GM21529 (cell line): ENCODE measurements at regions not wholly inside any gene's neighbourhood (a gene's known extent, or its start where the extent isn't known, plus 50 kb on each side); places are given as distances from the start of the nearest gene placed in this dataset.
"Not testable (repeated sequence)": the region's sequence is repeated elsewhere in the genome, so short reads cannot be mapped to it uniquely, and the experiment has no call there.

Experiments used
- ATAC-seq: cut with Tn5 transposase; IDR thresholded peaks from one replicate; pipeline ENCODE4 v1.9.1; 2021; ENCODE audit not compliant: unreplicated experiment

- ATAC-seq: no peak
Measured at GRCh38 chrX:131219271-131219670, 69.8 kb downstream of the IGSF1 start.

- ATAC-seq: no peak
Measured at GRCh38 chrX:131217989-131218388, 71.1 kb downstream of the IGSF1 start.

- peak; percentile 67 for ATAC-seq
Measured at GRCh38 chrX:131216828-131217227, 72.3 kb downstream of the IGSF1 start.

- ATAC-seq: no peak
Measured at GRCh38 chrX:131213400-131213799, 75.7 kb downstream of the IGSF1 start.

- no peak for ATAC-seq
Measured at GRCh38 chrX:131202766-131203165, 86.3 kb downstream of the IGSF1 start.

GRCh38 chrX:131201986-131202385 is 87.1 kb downstream of the IGSF1 start:
- ATAC-seq: no peak

GRCh38 chrX:131199091-131199490 is 90.0 kb downstream of the IGSF1 start:
- ATAC-seq: no peak

- no peak for ATAC-seq
Measured at GRCh38 chrX:131187206-131187605, 101.9 kb downstream of the IGSF1 start.

GRCh38 chrX:131170148-131170547 is 112.0 kb downstream of the ARHGAP36 start:
- ATAC-seq: no peak

GRCh38 chrX:131163645-131164044 is 105.5 kb downstream of the ARHGAP36 start:
- ATAC-seq: not testable (repeated sequence)

GRCh38 chrX:131157656-131158055 is 99.5 kb downstream of the ARHGAP36 start:
- ATAC-seq: not testable (repeated sequence)

- no peak for ATAC-seq
Measured at GRCh38 chrX:131146702-131147101, 88.6 kb downstream of the ARHGAP36 start.
